HFF-Myc (cell line): ENCODE measurements at regions not wholly inside any gene's neighbourhood (a gene's known extent, or its start where the extent isn't known, plus 50 kb on each side); places are given as distances from the start of the nearest gene placed in this dataset.

Source experiments
- DNase-seq: peaks from one replicate; pipeline ENCODE4 v3.0.0-alpha.2; 2011; ENCODE audit warnings: low read depth; ENCODE audit errors: extremely low read depth
- H3K4me3 ChIP-seq: replicated peaks from 2 replicates; pipeline ENCODE4 v1.5.1; 2011; ENCODE audit warnings: low read depth, mild to moderate bottlenecking, control low read depth, low read length
- CTCF ChIP-seq: IDR thresholded peaks from 2 replicates; pipeline ENCODE4 v1.5.1; 2012; ENCODE audit warnings: mild to moderate bottlenecking, low read depth, low read length, control low read depth; ENCODE audit errors: missing control alignments

- H3K4me3 ChIP-seq = no peak overlapping the region
- TF ChIP-seq CTCF = no peak
- no peak for DNase-seq
Measured at GRCh38 chr6:122081921-122082320, 317.5 kb upstream of the HSF2 start.

DNA sequence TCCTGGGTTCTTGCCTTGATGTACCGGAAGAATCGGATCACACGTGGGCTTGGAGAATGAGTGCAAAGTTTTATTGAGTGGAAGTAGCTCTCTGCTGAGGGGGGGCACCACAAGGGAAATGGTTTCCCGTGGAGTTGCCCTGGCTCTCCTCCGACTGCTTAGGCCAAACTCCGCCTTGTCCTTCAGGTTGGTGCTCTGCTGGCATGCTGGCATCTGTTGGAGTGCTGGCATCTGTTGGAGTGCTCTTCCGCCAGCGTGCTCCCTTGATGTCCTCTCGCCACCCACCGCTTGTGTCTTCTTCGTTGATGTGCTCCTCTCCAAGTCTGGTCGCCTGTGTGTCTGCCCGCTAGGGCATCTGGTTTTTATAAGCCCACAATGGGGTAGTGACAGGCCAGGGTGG is 317.1 kb upstream of the HSF2 start:
- TF ChIP-seq CTCF = no peak
- DNase-seq = no peak
- H3K4me3 ChIP-seq = no peak overlapping the region

GRCh38 chr6:122092366-122092765 is 307.1 kb upstream of the HSF2 start:
- H3K4me3 ChIP-seq = no peak overlapping the region
- no peak for DNase-seq
- no peak for TF ChIP-seq CTCF

DNA sequence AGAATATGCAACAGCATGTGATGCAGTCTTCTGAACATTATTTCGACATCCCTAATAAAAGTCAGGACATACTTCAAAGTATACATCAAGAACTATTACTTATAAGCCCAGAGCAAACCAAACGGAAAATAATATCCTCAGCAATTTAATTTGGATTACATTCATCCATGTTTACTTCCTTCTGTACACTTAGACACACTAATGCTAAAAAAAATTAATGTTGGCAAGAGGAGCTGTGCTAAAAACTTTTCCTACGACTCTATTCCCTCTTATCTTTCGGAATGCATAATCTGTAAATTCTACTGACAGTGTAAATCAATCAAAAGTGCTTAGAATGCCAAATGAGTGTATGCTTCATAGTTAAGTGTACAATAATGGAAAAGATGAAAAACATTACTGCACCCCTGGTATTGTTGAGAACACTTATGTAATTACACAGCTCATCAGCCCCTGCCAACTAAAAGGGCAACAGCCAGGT is 301.2 kb upstream of the HSF2 start:
- no peak for DNase-seq
- no peak for TF ChIP-seq CTCF
- H3K4me3 ChIP-seq = no peak overlapping the region

- no peak overlapping the region for H3K4me3 ChIP-seq
- no peak for DNase-seq
- TF ChIP-seq CTCF = no peak
Measured at GRCh38 chr6:122102026-122102425, 297.4 kb upstream of the HSF2 start.

- TF ChIP-seq CTCF = no peak
- no peak overlapping the region for H3K4me3 ChIP-seq
- no peak for DNase-seq
Measured at GRCh38 chr6:122107256-122107852, 292.1 kb upstream of the HSF2 start.

GRCh38 chr6:122109075-122109474 is 290.4 kb upstream of the HSF2 start:
- TF ChIP-seq CTCF = no peak
- DNase-seq = no peak
- H3K4me3 ChIP-seq = no peak overlapping the region
